Aorta (tissue), 5 donors: ENCODE measurements at regions not wholly inside any gene's neighbourhood (a gene's known extent, or its start where the extent isn't known, plus 50 kb on each side); places are given as distances from the start of the nearest gene placed in this dataset.
"Not testable (repeated sequence)": the region's sequence is repeated elsewhere in the genome, so short reads cannot be mapped to it uniquely, and the experiment has no call there.

ENCODE experiments used
- ATAC-seq: fragments of 200-7000 bp; cut with Tn5 transposase; one replicate; pipeline ENCODE4 v1.9.1; 2022; ENCODE audit warnings: moderate library complexity; ENCODE audit not compliant: low FRiP score
- DNase-seq, 2 donors: peaks; one replicate each; pipeline ENCODE4 v3.0.0-alpha.2; 2020
- H3K27ac ChIP-seq, 2 donors: one replicate each; pipeline ENCODE4 v1.5.1; 2013; ENCODE audit warnings: low read length in 2 of 2, mild to moderate bottlenecking in 2 of 2, moderate library complexity in 2 of 2, control low read depth in 1 of 2, inconsistent platforms in 1 of 2, low read depth in 1 of 2
- H3K27me3 ChIP-seq, 2 donors: one replicate each; pipeline ENCODE4 v1.6.1; 2013; ENCODE audit warnings: control low read depth in 1 of 2, low read length in 1 of 2, mild to moderate bottlenecking in 1 of 2, moderate library complexity in 1 of 2; ENCODE audit not compliant: insufficient read depth in 2 of 2, control insufficient read depth in 1 of 2
- H3K36me3 ChIP-seq, 2 donors: one replicate each; pipeline ENCODE4 v1.6.1; 2013; ENCODE audit warnings: control low read depth in 1 of 2, low read length in 1 of 2, mild to moderate bottlenecking in 1 of 2; ENCODE audit not compliant: insufficient read depth in 2 of 2, control insufficient read depth in 1 of 2
- H3K4me1 ChIP-seq, 2 donors: one replicate each; pipeline ENCODE4 v1.6.1; 2013; ENCODE audit warnings: low read length in 2 of 2, control low read depth in 1 of 2, mild to moderate bottlenecking in 1 of 2, moderate library complexity in 1 of 2; ENCODE audit not compliant: insufficient read depth in 2 of 2, control insufficient read depth in 1 of 2
- H3K4me3 ChIP-seq, 2 donors: one replicate each; pipeline ENCODE4 v1.5.1; 2013; ENCODE audit warnings: low read length in 2 of 2, control low read depth in 1 of 2, mild to moderate bottlenecking in 1 of 2
- H3K9me3 ChIP-seq: one replicate; pipeline ENCODE4 v1.6.1; 2013; ENCODE audit warnings: mild to moderate bottlenecking, low read length; ENCODE audit not compliant: control insufficient read depth
- WGBS, 2 donors: extraction: QIAGEN DNeasy Blood & Tissue Kit; methylation state at CpG; one replicate each; pipeline ENCODE4 v1.1.7; 2013; 5-methylcytosine and 5-hydroxymethylcytosine counted together
- intact Hi-C, 2 donors: fragments of 100-400 bp; cut with DNase I; formaldehyde crosslinking; loops; one replicate each; pipeline versions ENCODE4 v1.14.2 to v1.15.0; 2022
- donor health status: healthy with polysubstance abuse.
- donor health status: Bipolar disorder and iron deficiency.
- donor health status: DM: no; HTN: no; CAD: no.
- donor health status: DM: no; HTN: no; CAD: no.
- donor health status: DM: yes; HTN: yes; CAD: no.

DNA sequence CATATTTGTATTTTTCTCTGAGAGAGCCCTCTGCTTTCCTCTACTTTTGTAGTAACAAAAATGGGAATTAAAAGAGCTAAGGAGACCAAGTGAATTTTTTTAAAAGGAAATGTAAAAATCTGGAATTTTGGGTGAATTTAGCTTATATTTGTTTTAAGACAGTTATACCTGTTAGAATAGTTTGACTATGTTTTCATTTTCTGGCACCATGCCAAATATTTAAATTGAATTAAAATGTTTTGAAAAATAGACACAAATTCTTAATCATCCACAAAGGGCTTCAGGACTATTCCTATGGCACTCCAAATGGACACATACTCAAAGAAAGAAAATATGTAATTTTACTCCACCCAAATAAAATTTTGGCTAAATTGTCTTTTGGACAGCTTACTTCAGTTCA, 209.6 kb downstream of the SH3BGRL start:
- no peak for ATAC-seq
- DNase-seq: no peak
- intact Hi-C loops: no loop called here
- H3K4me1 ChIP-seq: no peaks in the 10 kb centered on the region
- H3K4me3 ChIP-seq: no peak overlapping the region
- H3K27me3 ChIP-seq: no peaks in the 10 kb centered on the region
- no peaks in the 10 kb centered on the region for H3K9me3 ChIP-seq
- H3K36me3 ChIP-seq: no peaks in the 10 kb centered on the region
- H3K27ac ChIP-seq: no peak overlapping the region

DNA sequence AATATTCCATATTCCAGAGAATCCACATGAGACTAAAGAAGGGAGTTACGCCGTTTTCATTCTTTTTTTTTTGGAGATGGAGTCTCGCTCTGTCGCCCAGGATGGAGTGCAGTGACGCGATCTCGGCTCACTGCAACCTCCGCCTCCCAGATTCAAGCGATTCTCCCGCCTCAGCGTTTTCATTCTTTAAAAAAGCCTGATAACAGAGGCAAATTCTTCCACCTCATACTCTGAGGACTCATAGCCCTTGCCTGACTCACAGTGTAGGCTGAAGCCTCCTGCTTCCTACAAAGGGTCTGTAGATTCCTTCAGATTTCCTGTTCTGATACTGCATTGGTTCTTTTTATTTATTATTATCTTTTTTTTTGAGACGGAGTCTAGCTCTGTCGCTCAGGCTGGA, 210.5 kb downstream of the SH3BGRL start:
- no peak for DNase-seq
- ATAC-seq: no peak
- Histone ChIP-seq H3K4me3 (no peak overlapping the region), H3K9me3 (no peaks in the 10 kb centered on the region), H3K4me1 (no peaks in the 10 kb centered on the region), H3K27me3 (no peaks in the 10 kb centered on the region), H3K27ac (no peak overlapping the region), H3K36me3 (no peaks in the 10 kb centered on the region)
- 72 to 81% methylated on average over 13 of the region's 13 CpGs for WGBS, 2 donors
- intact Hi-C loops: no loop called here

GRCh38 chrX:81412857-81413256, 211.0 kb downstream of the SH3BGRL start:
- H3K27me3 ChIP-seq, DNase-seq, intact Hi-C loops, ATAC-seq, H3K4me1 ChIP-seq, H3K27ac ChIP-seq, H3K9me3 ChIP-seq, H3K36me3 ChIP-seq, H3K4me3 ChIP-seq: not testable (repeated sequence)
- WGBS, 2 donors: 80 to 89% methylated on average over 16 of the region's 16 CpGs

GRCh38 chrX:81414630-81415029, 212.7 kb downstream of the SH3BGRL start:
- 45 to 60% methylated on average over 3 of the region's 3 CpGs for WGBS, 2 donors
- Histone ChIP-seq H3K9me3 (no peaks in the 10 kb centered on the region), H3K4me1 (no peaks in the 10 kb centered on the region), H3K27ac (no peak overlapping the region), H3K4me3 (no peak overlapping the region), H3K36me3 (no peaks in the 10 kb centered on the region), H3K27me3 (no peaks in the 10 kb centered on the region)
- DNase-seq (no peak), ATAC-seq (no peak)
- intact Hi-C loops: no loop called here
